NCI-H748 treated with DMSO at 0.1 percent for 48 hours (cell line): ENCODE measurements at regions not wholly inside any gene's neighbourhood (a gene's known extent, or its start where the extent isn't known, plus 50 kb on each side); places are given as distances from the start of the nearest gene placed in this dataset.

ENCODE experiments used
- DNase-seq: peaks from one replicate; lab custom pipeline; 2025; lab: John Stamatoyannopoulos, UW

DNA sequence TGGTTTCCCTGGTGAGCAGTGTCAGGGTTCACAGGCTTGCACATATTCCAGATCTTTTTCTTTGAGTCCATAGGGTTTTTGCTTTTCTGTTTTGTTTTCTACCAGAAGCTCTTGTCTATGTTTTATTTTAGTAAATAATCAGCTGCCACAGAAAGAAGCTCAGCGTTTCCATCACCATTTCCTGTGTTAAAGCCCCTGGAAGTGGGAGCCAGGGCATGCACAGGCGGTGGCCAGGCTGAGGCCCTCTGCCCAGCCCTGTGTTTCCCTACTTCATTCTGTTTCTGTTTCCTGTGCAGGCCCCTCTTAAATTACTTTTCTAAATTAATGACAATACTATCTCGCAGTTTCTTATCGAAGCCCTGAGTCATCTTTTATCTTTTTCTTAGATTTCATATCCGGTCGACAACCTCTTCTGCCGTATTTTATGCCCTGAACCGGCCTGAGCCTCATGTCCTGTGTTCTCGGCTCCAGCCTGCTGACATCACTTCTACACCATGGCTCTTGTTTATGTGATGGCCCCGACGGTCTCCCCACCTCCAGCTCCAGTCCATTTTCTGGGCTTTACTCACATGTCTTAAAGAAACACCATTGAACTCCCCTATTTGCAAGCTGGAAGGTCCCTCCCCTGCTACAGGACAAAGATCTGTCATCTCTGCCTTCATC, 442.2 kb downstream of the TCERG1L start:
- DNase-seq, result no peak

GRCh38 chr10:130871406-130871805, 440.1 kb downstream of the TCERG1L start:
- DNase-seq, result no peak

GRCh38 chr10:130873636-130874035, 437.9 kb downstream of the TCERG1L start:
- DNase-seq, result no peak

- DNase-seq, result no peak
These were observed 436.4 kb downstream of the TCERG1L start for GRCh38 chr10:130875116-130875515.

DNA sequence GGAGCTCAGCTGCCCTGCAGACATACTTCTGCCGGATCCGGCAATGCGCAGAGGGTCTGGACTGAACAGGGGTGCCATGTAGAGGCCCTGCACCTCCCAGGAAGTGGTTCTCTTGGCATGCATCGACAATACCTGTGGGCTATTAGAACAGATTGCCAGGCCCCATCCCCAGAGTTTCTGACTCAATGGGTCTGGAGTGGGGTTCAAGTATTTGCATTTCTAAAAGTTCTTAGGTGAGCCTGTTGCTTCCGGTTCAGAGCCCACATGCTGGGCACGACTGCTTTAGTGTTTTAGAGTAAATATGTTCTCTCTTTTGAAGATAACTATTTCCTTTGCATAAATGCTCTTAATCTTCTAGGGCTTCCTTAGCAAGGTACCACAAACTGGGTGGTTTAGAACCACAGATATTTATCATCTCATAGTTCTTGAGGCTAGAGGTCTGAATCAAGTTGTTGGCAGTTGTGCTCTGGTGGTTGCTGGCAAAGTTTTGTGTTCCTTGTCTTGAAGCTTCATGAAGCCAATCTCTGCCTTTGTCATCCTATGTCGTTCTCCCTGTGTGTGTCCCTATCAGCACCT, 435.5 kb downstream of the TCERG1L start:
- no peak for DNase-seq

- DNase-seq, result no peak
These were observed 434.4 kb downstream of the TCERG1L start for GRCh38 chr10:130877126-130877525.

GRCh38 chr10:130878131-130878530, 433.4 kb downstream of the TCERG1L start:
- no peak for DNase-seq

GRCh38 chr10:130882906-130883305, 428.6 kb downstream of the TCERG1L start:
- no peak for DNase-seq

GRCh38 chr10:130884456-130884855, 427.1 kb downstream of the TCERG1L start:
- DNase-seq, result no peak

DNA sequence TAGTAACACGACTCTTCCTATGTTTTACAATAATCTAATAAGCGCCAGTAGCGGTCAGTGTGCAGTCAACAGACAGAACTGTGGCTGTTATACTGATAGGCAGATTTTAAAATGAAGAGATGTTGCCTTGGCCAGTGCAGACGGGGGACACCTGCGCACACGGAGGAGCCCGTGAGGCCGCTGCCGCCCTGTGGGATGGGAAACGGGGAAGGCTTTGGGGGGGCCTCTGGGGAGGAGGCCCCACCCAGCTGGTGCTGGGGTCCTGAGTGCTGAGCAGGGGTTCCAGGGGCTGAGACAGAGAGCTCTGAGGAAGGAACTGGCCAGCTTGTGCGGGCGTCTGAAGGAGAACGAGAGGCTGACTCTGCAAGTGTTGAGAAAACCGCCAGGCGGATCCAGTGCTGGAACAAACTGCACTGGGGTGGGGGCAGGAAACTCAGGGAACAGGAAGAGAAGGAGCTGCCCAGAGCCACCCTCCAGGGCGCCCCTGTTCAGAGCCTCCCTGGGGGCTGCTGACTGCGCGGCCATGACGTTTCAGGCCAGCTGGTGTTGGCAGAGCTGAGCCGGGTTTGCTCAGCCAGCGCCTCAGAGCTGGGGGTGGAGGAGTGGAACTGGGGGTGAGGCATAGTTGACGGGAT, 426.4 kb downstream of the TCERG1L start:
- DNase-seq, result no peak

DNA sequence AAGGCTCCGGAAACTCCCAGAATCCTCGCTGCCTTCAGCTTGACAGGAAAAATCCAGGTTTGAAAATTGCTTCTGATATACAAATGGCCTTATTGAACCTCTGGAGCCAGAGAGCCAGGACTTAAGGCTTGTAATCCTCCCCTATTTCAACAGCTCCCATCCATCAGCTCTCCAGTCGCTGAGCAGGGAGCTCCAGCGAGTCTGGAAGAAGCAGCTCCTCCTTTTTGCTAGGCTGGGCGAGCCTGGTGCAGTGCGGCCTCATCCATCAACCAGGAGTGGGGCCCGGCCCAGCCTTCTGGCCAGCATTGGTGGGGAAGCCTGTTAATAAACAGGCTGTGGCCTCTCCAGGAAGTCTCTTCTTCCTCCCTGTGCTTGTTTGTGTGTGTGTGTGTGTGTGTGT, 424.4 kb downstream of the TCERG1L start:
- DNase-seq, result no peak

- DNase-seq, result no peak
These were observed 423.0 kb downstream of the TCERG1L start for GRCh38 chr10:130888493-130888892.

DNA sequence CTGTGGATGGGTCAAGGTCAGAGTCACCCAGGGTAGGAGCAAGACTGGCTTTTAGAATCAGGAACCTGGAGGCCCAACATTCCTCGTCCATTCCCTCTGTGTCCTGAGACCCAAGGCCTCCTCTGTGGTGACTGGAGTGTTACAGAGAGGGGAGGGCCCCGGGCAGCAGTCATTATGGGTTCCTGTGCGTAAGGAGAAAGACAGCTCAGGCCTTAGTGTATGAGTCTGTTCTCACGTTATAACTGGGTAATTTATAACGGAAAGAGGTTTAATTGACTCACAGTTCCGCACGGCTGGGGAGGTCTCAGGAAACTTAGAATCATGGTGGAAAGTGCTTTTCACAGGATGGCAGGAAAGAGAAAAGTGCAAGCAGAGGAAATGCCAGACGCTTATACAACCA, 422.3 kb downstream of the TCERG1L start:
- DNase-seq, result no peak

- DNase-seq, result no peak
These were observed 421.7 kb downstream of the TCERG1L start for GRCh38 chr10:130889780-130890179.

GRCh38 chr10:130891066-130891465, 420.5 kb downstream of the TCERG1L start:
- DNase-seq, result no peak

GRCh38 chr10:130894471-130894870, 417.1 kb downstream of the TCERG1L start:
- DNase-seq, result no peak

DNA sequence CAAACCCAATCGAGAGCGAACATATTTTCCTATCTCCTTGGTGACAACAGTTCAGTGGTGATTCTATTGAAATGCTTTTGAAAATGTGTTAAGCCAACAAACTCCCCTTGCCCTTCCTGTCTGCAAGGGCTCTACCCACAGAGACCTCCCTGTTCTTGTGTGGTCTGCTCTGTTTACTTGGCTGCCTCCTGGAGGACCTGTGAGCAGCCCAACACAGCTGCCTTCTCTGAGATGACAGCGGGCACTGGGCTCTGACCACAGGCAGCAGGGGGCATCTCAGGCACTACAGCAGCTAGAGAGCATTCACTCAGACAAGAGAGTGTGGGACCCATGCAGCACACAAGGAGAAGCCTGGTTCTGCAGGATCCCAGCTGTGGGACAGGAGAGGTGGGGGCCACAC, 416.4 kb downstream of the TCERG1L start:
- no peak for DNase-seq

- no peak for DNase-seq
These were observed 413.7 kb downstream of the TCERG1L start for GRCh38 chr10:130897815-130898214.

DNA sequence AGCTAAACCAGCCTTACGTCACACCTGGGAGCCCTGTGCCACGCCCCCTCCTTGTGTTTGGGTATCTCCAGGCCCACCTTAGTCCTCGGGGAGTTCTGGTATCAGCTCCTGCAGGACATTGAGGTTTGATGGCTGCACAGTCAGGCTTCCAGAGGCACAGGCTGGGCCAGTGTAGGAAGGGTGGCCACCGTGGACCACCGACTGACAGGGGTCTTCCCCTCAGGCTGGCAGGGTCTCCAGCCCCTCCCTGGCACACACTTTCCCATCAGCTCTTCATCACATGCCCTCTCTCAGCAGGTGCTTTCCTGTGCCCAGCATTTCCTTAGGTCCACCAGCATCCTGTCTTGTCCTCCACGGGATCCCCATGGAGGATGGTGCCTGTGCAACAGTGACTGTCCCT, 413.1 kb downstream of the TCERG1L start:
- no peak for DNase-seq

GRCh38 chr10:130899856-130900255, 411.7 kb downstream of the TCERG1L start:
- DNase-seq, result no peak

GRCh38 chr10:130900441-130901160, 410.9 kb downstream of the TCERG1L start:
- DNase-seq, result no peak

DNA sequence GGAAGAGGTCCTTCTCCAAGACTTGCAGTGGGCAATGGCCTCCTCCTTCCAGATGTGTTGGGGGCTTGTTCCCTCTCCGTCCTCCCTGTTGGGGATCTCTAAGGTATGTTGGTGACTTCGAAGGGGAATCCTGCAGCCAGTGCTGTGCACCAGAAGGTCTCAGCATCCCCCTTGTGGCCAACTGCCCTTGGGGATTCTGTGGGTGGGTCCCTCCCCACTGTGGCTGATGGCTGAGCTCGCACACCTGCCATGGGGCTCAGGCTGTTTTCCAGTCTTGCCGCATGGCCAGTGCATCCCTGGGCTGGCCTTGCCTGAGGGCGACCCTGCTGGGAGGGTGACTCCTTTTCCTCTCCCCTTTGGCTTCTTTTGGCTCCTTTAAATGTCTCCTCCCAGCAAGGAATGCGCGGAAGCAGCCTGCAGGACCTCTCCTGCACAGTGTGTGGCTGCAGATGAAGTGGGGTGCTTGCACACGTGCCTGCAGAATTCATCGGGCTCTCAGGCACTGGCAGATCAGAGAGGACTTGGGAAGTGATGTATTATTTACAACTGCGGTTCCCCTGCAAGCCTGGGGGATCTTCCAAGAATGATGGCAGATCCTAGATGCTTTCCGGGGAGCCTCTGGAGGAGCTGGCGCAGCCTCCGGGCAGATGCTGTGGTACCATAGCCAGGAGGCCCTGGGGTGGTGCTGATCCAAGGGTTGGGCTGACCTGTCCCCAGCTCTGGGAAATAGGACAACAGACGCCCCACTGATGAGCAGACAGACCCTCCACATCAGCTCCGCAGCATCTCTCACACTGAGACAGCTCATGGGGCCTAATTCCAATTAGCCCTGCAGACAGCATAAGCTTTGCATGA, 410.0 kb downstream of the TCERG1L start:
- DNase-seq, result no peak
